WERI-Rb-1 (cell line): ENCODE measurements at regions not wholly inside any gene's neighbourhood (a gene's known extent, or its start where the extent isn't known, plus 50 kb on each side); places are given as distances from the start of the nearest gene placed in this dataset.

Source experiments
- DNase-seq: peaks from one replicate; pipeline ENCODE4 v3.0.0-alpha.2; 2020
- H3K27ac ChIP-seq: fragments of 250-450 bp; sonication (Bioruptor Pico); 2 replicates; pipeline ENCODE4 v1.5.1; 2020; ENCODE audit warnings: mild to moderate bottlenecking, moderate library complexity
- H3K27me3 ChIP-seq: fragments of 250-450 bp; sonication (Bioruptor Pico); 2 replicates; pipeline ENCODE4 v1.5.1; 2021; ENCODE audit warnings: mild to moderate bottlenecking, low read depth, moderate library complexity; ENCODE audit not compliant: insufficient read depth, severe bottlenecking
- H3K36me3 ChIP-seq: fragments of 250-450 bp; sonication (Bioruptor Pico); 2 replicates; pipeline ENCODE4 v1.5.1; 2020; ENCODE audit warnings: mild to moderate bottlenecking, moderate library complexity
- H3K4me3 ChIP-seq: 2 replicates; pipeline ENCODE4 v1.5.1; 2011; ENCODE audit warnings: low read depth, mild to moderate bottlenecking, control low read depth, low read length
- H3K9me3 ChIP-seq: fragments of 250-450 bp; sonication (Bioruptor Pico); 2 replicates; pipeline ENCODE4 v1.5.1; 2021; ENCODE audit warnings: mild to moderate bottlenecking, moderate library complexity; ENCODE audit not compliant: severe bottlenecking
- TF ChIP-seq, protein P1 (sequence below): IDR thresholded peaks from 2 replicates; pipeline ENCODE4 v1.5.1; 2011; ENCODE audit warnings: low read depth, mild to moderate bottlenecking, control low read depth, inconsistent platforms, low read length

DNA sequence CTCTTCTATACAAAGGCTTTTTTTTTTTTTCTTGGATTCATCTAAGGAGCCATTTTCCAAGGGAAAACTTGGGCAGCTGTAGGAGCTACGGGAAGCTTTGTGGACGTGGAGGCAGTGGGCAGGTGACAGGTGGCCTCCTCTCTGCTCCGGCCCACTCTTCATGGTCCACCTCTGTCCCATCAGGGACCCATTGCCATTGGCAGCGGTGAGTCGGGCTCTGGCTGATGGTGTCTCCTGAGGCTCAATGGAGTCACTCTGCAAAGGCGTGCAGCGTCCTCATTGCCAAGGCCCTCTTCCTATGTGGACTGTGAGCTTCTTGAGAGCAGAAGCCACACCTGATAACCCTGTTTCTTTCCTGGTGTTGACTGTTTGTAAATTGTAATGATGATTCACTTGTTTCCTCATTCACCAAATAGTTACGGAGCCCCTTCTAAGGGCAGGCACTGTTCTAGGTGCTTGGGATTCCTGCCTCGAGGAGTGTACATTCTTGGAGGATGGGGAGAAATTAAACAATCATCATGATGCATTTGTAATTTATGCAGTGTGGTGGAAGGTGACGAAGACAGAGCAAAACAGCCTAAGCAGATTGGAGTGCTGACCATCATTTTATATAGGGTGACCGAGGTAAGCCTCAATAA, 240.3 kb upstream of the HS6ST1 start:
- no peak for DNase-seq
- no peak overlapping the region for H3K4me3 ChIP-seq
- H3K36me3 ChIP-seq, result no peaks in the 10 kb centered on the region
- H3K27ac ChIP-seq, result no peak overlapping the region
- H3K9me3 ChIP-seq, result no peaks in the 10 kb centered on the region
- TF ChIP-seq, protein P1, sequence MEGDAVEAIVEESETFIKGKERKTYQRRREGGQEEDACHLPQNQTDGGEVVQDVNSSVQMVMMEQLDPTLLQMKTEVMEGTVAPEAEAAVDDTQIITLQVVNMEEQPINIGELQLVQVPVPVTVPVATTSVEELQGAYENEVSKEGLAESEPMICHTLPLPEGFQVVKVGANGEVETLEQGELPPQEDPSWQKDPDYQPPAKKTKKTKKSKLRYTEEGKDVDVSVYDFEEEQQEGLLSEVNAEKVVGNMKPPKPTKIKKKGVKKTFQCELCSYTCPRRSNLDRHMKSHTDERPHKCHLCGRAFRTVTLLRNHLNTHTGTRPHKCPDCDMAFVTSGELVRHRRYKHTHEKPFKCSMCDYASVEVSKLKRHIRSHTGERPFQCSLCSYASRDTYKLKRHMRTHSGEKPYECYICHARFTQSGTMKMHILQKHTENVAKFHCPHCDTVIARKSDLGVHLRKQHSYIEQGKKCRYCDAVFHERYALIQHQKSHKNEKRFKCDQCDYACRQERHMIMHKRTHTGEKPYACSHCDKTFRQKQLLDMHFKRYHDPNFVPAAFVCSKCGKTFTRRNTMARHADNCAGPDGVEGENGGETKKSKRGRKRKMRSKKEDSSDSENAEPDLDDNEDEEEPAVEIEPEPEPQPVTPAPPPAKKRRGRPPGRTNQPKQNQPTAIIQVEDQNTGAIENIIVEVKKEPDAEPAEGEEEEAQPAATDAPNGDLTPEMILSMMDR, result no peak
- no peaks in the 10 kb centered on the region for H3K27me3 ChIP-seq

DNA sequence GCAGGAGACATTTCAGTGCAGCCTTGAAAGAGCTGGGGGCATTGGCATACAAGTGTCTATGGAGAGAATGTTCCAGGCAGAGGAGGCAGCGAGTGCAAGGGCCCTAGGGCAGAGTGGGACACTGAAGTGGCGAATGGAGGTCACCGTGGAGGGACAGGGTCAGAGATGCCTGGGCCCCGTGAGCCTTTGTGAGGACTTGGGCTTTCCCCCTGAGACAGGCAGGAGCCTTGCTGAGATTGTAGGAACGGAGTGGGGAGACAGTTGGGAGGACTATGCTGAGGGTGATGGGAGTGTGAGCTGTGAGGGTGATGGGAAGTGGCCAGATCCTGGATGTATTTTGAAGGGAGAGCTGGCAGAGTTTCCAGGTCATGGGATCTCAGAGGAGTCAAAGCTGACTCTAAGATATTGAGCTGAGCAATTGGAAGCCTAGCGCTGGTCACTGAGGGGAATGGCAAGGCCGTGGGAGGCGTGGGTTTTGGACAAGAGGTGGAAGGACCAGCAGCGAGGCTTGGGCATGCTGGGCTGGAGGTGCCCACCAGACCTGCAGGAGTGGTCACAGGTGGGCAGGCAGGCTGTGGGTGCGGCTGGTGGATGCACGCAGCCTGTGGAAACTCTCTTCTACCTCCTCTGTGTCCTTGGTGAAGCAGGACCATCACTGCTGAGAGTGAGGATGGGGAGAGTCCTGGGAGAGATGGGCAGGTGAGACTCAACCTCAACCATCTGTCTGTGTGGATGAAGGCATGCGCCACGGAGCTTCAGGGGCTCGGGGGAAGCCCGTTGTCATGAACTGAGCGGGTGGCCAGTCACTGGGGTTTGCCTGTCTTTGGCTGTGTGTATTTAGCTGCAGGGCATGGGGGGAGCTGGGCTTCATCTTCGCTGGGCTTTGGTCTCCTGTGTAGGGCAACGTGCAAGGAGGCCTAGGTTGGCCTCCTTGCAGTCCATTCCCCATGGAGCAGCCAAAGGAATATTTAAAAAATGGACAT, 241.2 kb upstream of the HS6ST1 start:
- H3K36me3 ChIP-seq, result no peaks in the 10 kb centered on the region
- H3K27ac ChIP-seq, result no peak overlapping the region
- no peaks in the 10 kb centered on the region for H3K27me3 ChIP-seq
- DNase-seq, result no peak
- H3K4me3 ChIP-seq, result no peak overlapping the region
- TF ChIP-seq, protein P1, result no peak
- H3K9me3 ChIP-seq, result no peaks in the 10 kb centered on the region

- Histone ChIP-seq H3K27ac (no peak overlapping the region), H3K4me3 (no peak overlapping the region), H3K36me3 (no peaks in the 10 kb centered on the region), H3K9me3 (no peaks in the 10 kb centered on the region), H3K27me3 (no peaks in the 10 kb centered on the region)
- DNase-seq, result no peak
- TF ChIP-seq, protein P1, result no peak
Observed at GRCh38 chr2:128560718-128561117, 242.1 kb upstream of the HS6ST1 start.

DNA sequence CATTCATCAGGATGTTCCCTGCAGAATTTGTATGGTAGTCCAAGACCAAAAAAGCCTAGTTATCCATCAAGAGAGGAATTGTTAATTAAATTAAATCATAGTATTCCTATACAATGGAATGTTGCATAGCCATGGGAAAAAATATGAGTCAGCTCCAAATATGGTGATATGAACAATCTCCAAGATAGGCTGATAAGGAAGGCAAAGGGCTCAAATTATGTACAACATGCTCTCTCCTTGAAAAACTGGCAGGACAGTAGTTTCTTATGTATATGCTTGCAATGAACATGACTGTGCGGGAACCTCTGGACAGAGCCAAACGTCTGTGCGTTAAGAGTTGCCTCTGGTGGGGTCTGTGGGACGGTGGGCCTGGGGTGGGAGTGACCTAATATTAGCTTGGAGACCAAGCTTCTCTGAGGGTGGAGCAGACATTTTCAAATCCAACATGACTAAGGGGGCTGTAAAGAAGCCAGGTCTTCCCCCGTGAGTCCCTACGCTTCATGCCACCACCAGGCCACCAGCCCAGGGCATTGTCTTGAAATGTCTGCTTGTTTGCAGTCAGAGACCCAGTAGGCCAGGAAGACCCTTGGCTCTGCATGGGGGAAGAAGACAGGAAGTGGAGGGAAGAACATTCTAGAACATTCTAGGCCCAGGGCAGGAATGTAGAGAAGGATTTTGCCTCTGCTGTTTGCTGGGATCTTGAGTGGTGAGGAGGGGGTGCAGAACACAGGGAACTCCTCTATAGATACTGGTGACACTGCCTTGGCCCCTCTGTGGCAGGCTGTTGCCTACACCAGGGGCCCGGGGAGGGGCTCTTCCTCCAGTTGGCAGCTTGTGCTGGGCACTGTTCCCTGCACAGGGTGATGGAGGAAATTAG, 244.0 kb upstream of the HS6ST1 start:
- no peaks in the 10 kb centered on the region for H3K9me3 ChIP-seq
- DNase-seq, result no peak
- TF ChIP-seq, protein P1, result no peak
- no peaks in the 10 kb centered on the region for H3K27me3 ChIP-seq
- H3K4me3 ChIP-seq, result no peak overlapping the region
- H3K36me3 ChIP-seq, result no peaks in the 10 kb centered on the region
- H3K27ac ChIP-seq, result no peak overlapping the region

GRCh38 chr2:128563348-128563687, 244.7 kb upstream of the HS6ST1 start:
- no peaks in the 10 kb centered on the region for H3K9me3 ChIP-seq
- H3K27me3 ChIP-seq, result no peaks in the 10 kb centered on the region
- H3K36me3 ChIP-seq, result no peaks in the 10 kb centered on the region
- DNase-seq, result no peak
- TF ChIP-seq, protein P1, result no peak
- no peak overlapping the region for H3K27ac ChIP-seq
- H3K4me3 ChIP-seq, result no peak overlapping the region
